Endothelial cell of umbilical vein (primary cell): ENCODE measurements at regions not wholly inside any gene's neighbourhood (a gene's known extent, or its start where the extent isn't known, plus 50 kb on each side); places are given as distances from the start of the nearest gene placed in this dataset.

Experiments
- CTCF ChIP-seq, 2 donors: IDR thresholded peaks; 1 replicate in 1 of 2; 2 replicates in 1 of 2; pipeline ENCODE4 v1.5.1; 2011; ENCODE audit warnings: low read length in 2 of 2, mild to moderate bottlenecking in 2 of 2, moderate library complexity in 2 of 2, control low read depth in 1 of 2, inconsistent platforms in 1 of 2, low read depth in 1 of 2; ENCODE audit not compliant: insufficient read depth in 1 of 2; ENCODE audit errors: extremely low read depth in 1 of 2
- EZH2 ChIP-seq: IDR thresholded peaks from 2 replicates; pipeline ENCODE4 v1.6.1; 2012; ENCODE audit warnings: borderline replicate concordance, low read depth, mild to moderate bottlenecking, moderate library complexity, low read length, inconsistent platforms; ENCODE audit not compliant: severe bottlenecking
- JUN ChIP-seq: IDR thresholded peaks from 2 replicates; pipeline ENCODE4 v1.6.1; 2011; ENCODE audit warnings: borderline replicate concordance, low read depth; ENCODE audit not compliant: insufficient read length, insufficient read depth
- MAX ChIP-seq: IDR thresholded peaks from 2 replicates; pipeline ENCODE4 v1.6.1; 2011; ENCODE audit not compliant: insufficient read depth, insufficient read length
- MYC ChIP-seq: IDR thresholded peaks from one replicate; pipeline ENCODE4 v1.6.1; 2011; ENCODE audit warnings: mild to moderate bottlenecking, low read depth, low read length
- POLR2A ChIP-seq: IDR thresholded peaks from 2 replicates; pipeline ENCODE4 v1.6.1; 2012; ENCODE audit warnings: low read depth, mild to moderate bottlenecking, control low read depth, low read length

GRCh38 chrX:39251995-39252394 lies 450.7 kb downstream of the MID1IP1 start:
- TF ChIP-seq CTCF (IDR thresholded peaks at IDR 0.05; ENCODE audit: extremely low read depth in 1 of 2, insufficient read depth in 1 of 2, low read depth in 1 of 2, low read length in 2 of 2), result no peak
- no peak for TF ChIP-seq POLR2A
- TF ChIP-seq MAX, result no peak
- TF ChIP-seq EZH2, result no peak
- TF ChIP-seq JUN, result no peak
- no peak for TF ChIP-seq MYC
